AG10803 (cell line): ENCODE measurements at regions not wholly inside any gene's neighbourhood (a gene's known extent, or its start where the extent isn't known, plus 50 kb on each side); places are given as distances from the start of the nearest gene placed in this dataset.

Experiments used
- DNase-seq: peaks from one replicate; pipeline ENCODE4 v3.0.0; 2010; ENCODE audit warnings: low read depth
- H3K4me3 ChIP-seq: 2 replicates; pipeline ENCODE4 v1.5.1; 2011; ENCODE audit warnings: mild to moderate bottlenecking, low read length, control low read depth
- CTCF ChIP-seq: conservative IDR thresholded peaks from 2 replicates; pipeline ENCODE4 v1.5.1; 2011; ENCODE audit warnings: mild to moderate bottlenecking, low read length, control low read depth, inconsistent platforms

- H3K4me3 ChIP-seq: no peak overlapping the region
- DNase-seq: no peak
- TF ChIP-seq CTCF: no peak
Measured at GRCh38 chr16:85374571-85374872, 238.6 kb upstream of the GSE1 start.

GRCh38 chr16:85375282-85375681, 237.8 kb upstream of the GSE1 start:
- no peak for DNase-seq
- TF ChIP-seq CTCF: no peak
- no peak overlapping the region for H3K4me3 ChIP-seq

DNA sequence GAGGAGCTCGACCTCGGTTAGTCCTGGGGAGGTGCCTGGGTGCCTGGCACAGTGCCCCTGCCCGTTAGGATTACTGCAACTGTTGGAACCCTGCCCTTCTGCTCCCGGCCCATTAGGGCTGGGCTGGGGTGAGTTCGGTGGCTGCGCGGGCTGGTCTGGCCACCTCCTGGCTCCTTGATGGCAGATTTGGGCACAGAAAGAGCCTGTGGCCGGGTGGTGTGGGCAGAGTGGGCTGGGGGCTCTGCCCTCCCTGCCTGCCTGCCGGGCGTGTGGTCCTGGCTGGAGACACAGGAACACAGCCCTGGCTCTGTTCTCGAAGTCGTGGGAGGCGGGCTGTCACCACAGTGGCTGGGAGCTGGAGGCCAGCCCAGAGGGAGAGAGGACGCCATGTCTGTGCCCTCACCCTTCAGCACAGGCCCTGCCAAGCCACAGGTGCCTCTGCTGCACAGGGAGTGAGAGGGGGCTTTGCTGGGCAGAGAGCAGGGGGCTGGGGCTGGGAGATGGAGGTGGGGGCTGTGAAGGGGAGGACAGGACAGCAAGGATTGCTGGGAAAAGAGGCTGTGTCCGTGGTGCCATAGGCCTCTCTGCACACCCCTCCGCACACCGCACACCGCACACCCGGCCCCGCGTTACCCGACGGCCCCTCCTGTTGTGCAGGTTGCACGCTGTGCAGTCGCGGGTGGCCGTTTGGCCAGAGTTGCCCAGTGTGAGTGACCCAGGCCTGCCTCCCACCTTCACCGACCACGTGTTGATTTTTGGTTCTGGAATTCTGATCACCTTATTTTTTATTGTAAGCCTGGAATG, 236.6 kb upstream of the GSE1 start:
- no peak for TF ChIP-seq CTCF
- DNase-seq: peak; percentile 43
- no peak overlapping the region for H3K4me3 ChIP-seq

- DNase-seq: no peak
- TF ChIP-seq CTCF: no peak
- H3K4me3 ChIP-seq: no peak overlapping the region
Measured at GRCh38 chr16:85377388-85378144, 235.6 kb upstream of the GSE1 start.

- no peak overlapping the region for H3K4me3 ChIP-seq
- DNase-seq: no peak
- no peak for TF ChIP-seq CTCF
Measured at GRCh38 chr16:85378145-85379040, 234.7 kb upstream of the GSE1 start.

DNA sequence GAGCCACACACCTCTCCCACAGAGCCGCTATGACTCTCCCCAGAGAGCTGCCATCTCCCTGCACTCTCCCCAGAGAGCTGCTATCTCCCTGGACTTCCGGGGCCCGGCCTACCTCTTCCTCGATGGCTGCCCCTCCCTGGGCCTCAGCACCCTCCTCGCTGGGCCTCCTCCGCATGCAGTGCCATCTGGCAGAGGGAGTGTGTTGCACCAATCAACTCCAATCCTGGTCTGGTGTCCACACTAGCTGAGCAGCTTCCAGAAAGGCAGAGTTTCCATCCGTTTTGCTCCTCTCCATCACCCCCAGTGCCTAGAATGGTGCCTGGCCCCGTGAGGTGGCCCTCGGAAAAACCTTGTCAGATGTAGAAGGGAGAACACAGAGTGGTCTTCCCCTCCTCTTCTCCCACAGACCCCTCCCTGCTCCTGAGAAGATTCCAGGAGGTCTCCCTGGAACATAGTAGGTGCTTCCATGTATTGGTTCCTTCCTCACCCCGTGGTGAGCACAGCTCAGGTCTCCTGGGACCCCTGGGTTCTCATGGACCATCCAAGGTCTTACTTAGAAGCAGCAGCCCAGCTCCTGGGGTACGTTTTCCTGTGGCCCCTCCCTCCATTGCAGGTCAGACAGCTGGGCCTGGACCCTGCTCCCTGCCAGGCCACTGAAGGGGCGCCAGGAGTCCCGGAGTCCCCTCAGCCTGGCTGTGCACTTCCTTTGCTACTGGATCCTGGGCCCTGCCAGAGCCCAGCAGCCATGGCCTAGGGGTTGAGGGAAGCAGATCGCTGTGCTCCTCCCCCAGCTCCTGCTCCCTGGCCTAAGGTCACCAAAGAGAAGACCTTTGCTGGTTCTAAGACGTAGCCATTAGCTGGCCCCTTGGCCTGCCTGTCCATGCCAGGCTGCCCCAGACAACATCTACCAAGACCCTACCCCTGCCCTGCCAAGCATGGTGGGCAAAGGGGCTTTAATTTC, 233.8 kb upstream of the GSE1 start:
- no peak overlapping the region for H3K4me3 ChIP-seq
- no peak for TF ChIP-seq CTCF
- DNase-seq: no peak
